ENCODE measurements at regions not wholly inside any gene's neighbourhood (a gene's known extent, or its start where the extent isn't known, plus 50 kb on each side); places are given as distances from the start of the nearest gene placed in this dataset.
"Not testable (repeated sequence)": the region's sequence is repeated elsewhere in the genome, so short reads cannot be mapped to it uniquely, and the experiment has no call there.

DNA sequence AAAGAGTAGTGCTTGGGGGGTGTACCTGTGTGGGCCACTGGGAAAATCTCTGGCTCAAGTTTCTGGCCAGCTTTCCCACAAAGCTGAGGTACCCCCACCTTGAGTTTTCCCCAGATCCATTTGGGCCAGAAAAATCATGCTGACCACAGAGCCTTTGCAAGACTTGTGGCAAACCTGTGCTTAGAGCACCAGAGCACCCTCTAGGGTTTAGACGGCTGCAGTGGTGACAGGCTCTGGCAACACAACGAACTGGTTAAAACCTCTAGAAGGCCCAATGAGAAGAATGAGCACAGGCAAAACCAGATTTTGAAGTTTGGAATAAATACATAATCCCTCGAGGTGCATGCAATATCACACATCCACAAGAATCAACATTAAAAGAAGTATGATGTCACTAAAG lies 290.7 kb upstream of the FOLH1 start:
- no peak for DNase-seq (ENCODE audit: low read depth, low spot score)

DNA sequence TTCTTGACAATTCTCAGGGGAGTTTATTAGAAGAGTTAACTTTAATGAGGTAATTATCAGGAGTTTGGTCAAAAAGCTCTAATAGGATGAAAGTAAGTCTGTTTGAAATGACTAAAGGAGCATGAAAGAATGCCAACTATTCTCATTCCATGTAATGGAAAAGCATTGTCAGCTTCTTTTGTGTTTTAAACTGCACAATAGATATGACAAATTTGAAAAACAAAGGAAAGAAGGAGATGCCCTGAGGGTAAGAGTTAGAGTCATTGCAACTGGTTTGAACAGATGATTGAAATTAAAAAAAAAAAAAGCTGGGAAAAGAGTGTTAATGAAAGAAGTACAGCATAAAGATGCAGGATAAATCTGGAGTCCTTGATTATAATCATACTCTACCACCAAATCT lies 296.8 kb upstream of the FOLH1 start:
- DNase-seq (ENCODE audit: low read depth, low spot score), result no peak

DNA sequence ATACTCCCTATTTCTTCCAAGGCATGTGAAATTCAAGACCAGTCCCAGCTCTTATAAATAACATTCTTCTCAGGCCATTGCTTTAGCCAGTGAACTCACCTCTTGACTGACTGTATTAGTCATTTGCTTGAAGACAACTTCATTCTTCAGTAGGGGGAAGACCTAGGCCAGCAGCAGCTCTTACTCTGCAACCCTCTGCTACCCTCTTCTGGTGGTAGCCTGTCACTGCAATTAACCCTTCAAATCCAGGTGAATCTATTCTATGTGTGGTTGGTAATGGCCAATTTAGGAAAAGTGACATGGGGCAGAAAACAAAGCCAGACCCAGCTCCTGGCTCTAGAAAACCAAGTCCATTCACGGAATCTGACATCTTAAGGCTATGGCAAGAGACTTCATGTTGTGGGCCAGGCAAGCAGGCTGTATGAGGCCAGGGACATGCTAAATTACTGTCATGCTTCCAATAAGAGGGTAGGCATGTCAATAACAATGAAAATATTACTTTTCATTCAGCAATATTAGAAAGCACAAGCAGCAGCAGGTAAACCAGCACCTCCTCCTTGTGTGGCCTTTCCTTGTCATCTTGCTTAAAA lies 317.9 kb upstream of the FOLH1 start:
- peak; percentile 5 for DNase-seq (ENCODE audit: low read depth, low spot score)

DNA sequence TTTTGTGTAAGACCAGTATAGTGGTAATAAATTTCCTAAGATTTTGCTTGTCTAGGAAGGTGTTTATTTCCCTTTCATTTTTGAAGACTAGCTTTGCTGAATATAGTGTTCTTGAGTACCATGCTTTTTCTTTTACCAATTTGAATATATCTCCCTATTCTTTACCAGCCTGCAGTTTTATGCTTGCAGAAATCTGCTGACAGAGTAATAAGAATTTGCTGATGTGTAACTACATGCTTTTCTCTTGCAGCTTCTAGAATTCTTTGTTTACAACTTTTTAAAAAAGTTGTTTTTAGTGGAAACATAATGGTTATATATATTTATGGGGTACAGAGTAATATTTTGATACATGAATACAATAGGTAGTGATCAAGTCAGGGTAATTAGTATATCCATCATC lies 324.8 kb upstream of the FOLH1 start:
- no peak for DNase-seq (ENCODE audit: low read depth, low spot score)

DNA sequence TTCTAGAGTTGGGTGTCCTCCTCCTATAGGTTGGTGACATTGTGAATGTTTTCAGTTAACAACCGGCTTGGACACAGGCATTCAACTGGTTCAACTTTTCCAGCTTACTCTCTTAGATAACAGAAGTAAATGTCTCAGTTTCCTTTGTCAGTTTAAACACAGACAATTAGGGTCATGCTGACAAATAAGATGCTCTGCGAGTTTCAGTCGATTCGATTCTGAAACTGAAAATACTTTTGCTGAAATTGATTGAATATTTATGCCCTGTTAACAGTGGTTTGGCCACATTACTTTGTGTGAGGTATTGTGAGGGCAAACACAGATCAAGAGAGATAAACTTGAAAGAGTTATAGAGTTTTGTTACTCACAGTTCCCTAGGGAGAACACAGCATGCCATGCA lies 330.5 kb upstream of the FOLH1 start:
- not testable (repeated sequence) for DNase-seq (ENCODE audit: low read depth, low spot score)

DNA sequence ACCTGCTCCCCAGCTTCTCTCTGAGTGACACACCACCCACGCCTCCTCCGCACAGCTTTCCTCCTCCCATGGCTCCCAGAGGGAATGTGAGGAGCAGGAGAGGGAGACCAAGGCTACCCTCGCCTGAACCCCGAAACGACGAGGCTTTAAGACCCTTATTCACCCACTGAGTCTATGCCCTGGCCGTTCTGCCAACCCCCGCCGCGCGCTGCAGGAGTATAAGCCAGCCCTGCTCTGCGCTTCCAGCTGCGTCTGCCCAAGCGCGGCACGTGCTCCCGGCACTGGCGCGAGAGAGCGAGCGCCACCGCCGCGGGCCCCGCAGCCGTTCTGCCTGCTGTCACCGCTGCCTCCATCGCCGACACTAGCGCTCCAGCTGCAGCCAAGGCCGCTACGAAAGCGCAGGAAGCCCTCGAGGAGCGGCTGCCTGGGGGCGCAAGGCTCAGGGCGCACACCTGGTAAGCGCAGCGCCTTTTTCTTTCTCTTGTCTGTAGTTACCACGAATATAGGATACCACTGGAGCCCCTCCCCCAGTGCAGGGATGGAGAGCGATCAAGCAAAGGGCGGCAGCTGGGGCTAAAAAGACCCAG lies 350.0 kb upstream of the FOLH1 start:
- DNase-seq (ENCODE audit: low read depth, low spot score), result not testable (repeated sequence)

DNA sequence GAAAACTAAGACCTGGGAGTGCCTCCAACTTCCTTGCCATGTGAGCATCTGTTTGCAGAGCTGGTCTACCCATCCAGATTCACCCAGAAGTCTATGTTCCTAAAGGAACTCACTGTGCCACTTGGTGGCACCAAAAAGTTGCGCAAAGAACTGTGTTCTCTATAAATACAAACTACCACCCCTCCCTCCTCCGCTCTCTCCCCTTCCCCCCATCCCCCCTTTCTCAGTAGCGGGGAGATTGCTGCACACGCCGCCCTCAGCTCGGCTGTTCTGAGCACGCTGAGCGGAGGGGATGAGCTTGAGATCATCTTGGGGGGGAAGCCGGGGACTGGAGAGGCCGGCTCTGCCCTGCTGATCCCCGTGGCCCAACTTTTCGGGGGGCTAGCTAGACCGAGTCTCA lies 352.2 kb upstream of the FOLH1 start:
- DNase-seq (ENCODE audit: low read depth, low spot score), result not testable (repeated sequence)

DNA sequence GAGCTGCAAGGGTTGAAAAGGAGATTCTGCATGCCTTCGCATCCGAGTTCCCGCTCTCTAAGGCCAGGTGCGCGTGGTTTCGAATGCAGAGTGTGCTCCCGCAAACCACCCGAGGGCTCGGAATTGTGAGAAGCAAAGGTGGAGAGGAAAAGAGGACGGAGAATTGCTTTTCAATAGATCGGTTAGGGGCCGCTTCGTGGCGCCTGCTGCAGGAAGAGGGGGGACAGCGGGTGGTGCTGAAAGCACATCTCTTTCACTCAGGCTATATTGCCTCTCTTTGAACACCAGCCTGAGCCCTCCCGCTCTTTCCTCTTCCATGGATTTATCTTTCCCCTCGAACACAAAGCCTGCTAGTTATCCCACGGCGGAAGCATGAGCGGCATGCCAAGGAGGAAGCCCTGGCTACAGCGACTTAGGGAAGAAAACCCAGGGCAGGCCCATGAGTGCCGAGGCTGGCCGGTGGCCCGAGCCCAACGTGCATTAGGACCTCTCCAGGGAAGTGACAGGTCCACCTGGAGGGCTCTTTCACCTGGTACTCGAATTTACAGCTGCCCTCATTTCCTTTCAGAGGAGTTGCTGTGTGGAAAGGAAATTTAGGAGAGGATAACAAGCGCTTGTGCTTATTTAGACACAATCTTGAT lies 353.0 kb upstream of the FOLH1 start:
- not testable (repeated sequence) for DNase-seq (ENCODE audit: low read depth, low spot score)

DNA sequence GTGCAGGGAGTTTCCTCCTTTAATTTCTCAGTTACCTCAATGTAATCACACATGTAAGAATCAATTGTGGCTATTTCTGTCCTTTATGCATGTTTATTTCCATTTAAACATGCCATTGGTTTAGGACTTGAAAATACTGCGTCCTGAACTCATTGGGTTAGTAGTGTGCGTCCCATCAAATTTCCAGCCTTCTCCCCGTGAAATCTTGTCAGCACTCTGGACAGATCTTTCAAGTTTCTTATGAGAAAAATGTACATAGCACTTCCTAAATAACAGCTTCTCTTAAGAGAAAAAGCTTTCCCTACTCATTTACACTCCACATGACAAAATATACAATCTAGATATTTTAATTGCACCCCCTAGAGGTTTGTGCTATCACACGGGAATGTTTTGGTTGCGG lies 353.9 kb upstream of the FOLH1 start:
- DNase-seq (ENCODE audit: low read depth, low spot score), result not testable (repeated sequence)

DNA sequence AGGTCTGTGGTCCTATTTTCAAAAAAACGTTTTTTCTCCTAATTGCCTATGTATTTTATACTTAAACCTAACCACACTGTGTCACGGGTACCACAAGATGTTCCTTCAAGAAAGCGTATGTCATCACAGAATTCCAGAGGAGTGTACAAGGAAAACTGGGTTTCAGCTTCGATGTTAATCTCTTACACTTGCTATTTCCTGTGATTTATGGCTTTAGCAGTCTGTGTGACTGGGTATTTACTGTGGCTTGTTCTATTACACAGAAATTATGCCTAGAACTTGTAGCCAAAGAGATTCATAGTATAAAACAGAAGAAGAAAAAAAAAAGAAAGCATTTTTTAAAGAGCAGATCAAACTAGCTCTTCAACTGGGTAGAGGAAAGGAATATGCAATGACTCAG lies 371.1 kb upstream of the FOLH1 start:
- DNase-seq (ENCODE audit: low read depth, low spot score), result not testable (repeated sequence)

DNA sequence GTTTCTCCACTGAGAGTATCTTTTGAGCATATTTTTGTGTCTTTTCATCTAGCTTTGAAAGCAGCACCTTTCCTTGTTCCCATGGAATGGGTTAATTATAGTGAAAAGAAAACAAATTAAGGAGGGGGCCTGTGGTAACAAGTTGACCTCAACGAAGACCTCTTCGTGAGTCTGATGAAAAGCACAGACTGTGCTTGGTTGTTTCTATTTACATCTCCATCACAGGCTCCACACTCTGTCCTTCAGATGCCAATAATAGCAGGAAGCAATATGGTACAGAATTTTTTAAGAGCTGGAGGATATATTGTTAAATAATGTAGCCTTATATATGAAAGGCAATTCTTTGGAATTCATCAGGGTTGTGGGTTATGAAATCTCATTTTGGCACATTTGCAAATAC lies 366.7 kb upstream of the OR4C13 start:
- DNase-seq (ENCODE audit: low read depth, low spot score), result not testable (repeated sequence)

DNA sequence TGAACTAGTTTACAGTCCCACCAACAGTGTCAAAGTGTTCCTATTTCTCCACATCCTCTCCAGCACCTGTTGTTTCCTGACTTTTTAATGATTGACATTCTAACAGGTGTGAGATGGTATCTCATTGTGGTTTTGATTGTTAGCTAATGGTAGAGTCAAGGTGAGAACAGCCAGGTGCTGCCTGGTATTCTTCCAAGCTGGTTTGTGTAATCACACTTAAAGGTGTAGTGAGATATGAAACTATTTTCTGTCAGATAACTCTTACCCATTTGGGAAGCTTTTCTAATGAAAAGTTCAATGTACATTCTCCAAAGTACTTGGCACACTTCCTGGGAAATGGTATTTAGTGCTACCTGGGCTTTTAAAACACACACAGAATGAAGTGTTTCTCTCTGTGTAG lies 343.3 kb upstream of the OR4C13 start:
- not testable (repeated sequence) for DNase-seq (ENCODE audit: low read depth, low spot score)

DNA sequence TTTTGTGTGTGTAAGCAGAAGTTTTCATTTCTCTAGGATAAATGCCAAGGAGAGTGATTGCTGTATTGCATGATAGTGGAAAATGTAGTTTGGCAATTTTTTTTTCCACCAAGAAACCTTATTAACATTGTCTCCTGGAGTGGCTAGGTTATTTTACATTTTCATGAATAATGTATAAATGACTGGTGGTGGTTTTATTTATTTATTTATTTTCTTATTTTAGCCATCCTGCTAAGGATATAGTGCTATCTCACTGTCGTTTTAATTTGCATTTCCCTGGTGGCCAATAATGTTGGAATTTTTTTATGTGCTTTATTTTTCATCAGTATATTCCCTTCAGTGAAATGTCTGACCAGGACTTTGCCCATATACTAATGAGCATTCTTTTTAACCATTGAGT lies 328.3 kb upstream of the OR4C13 start:
- not testable (repeated sequence) for DNase-seq (ENCODE audit: low read depth, low spot score)

DNA sequence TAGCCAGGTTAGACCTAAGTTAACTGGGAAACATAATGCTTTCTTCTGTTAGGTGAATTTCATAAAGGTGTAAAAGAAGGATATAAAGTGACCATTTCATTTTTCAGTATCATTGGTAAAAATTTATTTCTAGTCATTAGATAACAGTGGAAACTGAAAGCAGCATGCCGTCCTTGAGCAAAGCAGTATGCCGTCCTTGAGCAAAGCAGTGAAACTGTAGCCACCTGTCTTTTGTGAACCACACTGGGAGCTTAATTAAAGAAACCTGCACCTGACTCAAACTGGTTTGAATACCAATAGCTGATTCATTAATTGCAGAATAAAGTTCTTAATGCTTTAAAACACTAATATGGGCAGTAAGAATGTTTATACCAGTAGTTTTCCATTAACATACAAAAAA lies 281.5 kb upstream of the OR4C13 start:
- not testable (repeated sequence) for DNase-seq (ENCODE audit: low read depth, low spot score)

DNA sequence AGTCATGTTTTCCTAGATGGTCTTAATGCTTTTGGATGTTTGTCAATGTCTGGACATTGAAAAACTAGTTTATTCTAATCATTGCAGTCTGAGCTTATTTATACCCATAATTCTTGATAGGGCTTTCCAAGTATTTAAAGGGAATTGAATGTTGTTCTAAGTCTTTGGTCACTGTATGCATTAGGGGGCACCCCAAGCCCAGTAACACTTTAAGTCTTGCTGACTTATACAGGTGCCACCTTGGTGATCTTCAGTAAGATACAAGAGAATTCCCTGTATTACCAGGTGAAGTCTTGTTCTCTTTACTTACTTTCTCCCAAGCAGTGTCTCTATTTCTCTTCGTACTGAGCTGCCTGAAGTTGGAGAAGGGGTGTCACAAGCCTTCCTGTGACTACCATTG lies 250.1 kb upstream of the OR4C13 start:
- not testable (repeated sequence) for DNase-seq (ENCODE audit: low read depth, low spot score)

DNA sequence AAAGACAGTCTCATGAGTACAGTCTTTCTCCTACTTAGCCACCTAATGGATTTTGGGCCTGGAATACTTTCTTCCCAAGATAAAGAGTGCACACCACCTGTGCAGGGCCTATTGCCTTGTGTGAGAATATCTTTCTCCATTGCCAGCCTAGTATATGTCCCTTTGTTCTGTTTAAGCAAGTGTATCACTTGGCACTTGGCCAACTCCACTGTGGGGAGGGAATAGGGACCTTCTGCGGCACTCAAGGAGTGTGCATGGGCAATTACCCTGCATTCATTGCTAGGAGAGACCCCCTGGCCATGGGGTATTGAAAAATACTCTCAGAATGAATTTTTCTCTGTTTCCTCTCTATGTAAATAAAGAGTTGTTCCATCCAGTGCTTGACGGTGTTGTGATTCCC lies 201.7 kb upstream of the OR4C13 start:
- DNase-seq (ENCODE audit: low read depth, low spot score), result not testable (repeated sequence)

DNA sequence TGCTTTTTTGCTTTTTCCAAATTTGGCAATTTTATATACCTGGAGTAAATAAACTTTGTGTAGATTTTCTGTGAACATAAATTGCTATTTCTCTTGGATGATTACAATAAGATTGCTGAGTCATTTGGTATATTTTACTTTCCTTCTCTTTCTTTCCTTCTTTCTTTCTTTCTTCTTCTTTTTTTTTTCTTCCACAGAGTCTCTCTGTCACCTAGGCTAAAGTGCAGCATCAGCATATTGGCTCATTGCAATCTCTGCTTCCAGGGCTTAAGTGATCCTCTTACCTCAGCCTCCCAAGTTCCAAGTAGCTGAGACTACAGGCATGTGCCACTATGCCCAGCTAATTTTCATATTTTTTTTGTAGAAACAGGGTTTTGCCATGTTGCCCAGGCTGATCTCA lies 201.2 kb upstream of the OR4C13 start:
- not testable (repeated sequence) for DNase-seq (ENCODE audit: low read depth, low spot score)

DNA sequence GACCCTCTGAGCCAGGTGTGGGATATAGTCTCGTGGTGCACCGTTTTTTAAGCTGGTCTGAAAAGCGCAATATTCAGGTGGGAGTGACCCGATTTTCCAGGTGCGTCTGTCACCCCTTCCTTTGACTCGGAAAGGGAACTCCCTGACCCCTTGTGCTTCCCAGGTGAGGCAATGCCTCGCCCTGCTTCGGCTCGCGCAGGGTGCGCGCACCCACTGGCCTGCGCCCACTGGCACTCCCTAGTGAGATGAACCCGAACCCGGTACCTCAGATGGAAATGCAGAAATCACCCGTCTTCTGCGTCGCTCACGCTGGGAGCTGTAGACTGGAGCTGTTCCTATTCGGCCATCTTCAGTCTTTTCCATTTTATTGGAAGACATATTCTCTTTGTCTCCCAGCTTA lies 171.4 kb upstream of the OR4C13 start:
- DNase-seq (ENCODE audit: low read depth, low spot score), result not testable (repeated sequence)

DNA sequence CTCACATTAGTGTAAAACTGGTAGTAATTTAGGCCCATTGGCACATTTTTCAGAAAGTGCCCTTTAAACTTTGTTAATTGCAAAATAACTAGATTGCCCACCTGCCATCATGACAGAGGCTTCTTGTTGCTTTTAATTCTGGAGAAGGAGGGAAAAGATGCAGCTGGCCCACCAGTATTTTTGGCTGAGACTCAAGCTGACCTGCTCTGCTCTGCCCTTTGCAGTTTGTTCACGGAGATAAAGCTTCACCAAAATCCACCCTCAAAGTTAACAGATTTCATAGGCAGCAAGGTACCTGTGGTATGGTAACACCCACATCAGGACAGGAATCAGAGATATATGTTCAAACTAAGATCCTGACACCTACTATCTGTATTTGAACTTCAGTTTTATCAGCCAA lies 170.2 kb upstream of the OR4C13 start:
- not testable (repeated sequence) for DNase-seq (ENCODE audit: low read depth, low spot score)

DNA sequence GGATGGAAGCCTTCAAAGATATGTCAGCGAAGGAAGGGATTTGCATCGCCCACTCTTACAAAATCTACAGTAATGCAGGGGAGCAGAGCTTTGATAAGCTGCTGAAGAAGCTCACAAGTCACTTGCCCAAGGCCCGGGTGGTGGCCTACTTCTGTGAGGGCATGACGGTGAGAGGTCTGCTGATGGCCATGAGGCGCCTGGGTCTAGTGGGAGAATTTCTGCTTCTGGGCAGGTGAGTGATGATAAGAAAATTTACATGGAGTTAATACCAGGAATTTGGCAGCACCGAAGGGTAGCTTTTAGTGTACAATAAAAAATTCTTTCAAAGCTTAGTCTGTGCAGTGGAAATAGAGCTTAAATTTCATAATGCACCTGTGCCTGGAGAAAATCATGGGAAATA lies 168.3 kb upstream of the OR4C13 start:
- DNase-seq (ENCODE audit: low read depth, low spot score), result not testable (repeated sequence)

DNA sequence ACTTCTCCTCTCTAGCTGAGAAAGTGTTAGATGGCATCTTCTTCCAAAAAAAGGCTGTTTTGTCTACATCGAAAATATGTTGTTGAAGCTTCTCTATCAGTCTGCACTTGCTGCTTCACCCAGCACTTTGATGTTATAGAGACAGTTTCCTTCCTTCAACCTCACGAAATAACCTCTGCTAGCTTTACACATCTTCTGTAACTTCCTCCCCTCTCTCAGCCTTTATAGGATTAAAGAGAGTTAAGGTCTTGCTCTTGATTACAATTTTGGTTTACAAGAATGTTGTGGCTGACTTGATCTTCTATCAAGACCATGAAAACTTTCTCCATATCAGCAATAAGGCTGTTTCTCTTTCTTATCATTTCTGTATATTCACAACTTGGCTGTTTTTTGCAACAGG lies 162.4 kb upstream of the OR4C13 start:
- DNase-seq (ENCODE audit: low read depth, low spot score), result not testable (repeated sequence)

DNA sequence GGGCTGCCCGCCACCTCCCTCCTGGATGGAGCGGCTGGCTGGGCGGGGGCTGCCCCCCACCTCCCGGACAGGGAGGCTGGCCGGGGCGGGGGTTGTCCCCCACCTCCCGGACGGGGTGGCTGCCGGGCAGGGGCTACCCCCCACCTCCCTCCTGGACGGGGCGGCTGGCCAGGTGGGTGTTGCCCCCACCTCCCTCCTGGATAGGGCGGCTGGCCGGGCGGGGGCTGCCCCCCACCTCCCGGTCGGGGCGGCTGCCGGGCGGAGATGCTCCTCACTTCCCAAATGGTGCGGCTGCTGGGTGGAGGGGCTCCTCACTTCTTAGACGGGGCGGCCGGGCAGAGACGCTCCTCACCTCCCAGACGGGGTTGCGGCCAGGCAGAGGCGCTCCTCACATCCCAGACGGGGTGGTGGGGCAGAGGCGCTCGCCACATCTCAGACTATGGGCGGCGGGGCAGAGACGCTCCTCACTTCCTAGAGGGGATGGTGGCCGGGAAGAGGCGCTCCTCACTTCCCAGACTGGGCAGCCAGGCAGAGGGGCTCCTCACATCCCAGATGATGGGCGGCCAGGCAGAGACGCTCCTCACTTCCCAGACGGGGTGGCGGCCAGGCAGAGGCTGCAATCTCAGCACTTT lies 153.9 kb upstream of the OR4C13 start:
- not testable (repeated sequence) for DNase-seq (ENCODE audit: low read depth, low spot score)

All from pulmonary artery endothelial cell (primary cell).